ENCODE measurements at regions not wholly inside any gene's neighbourhood (a gene's known extent, or its start where the extent isn't known, plus 50 kb on each side); places are given as distances from the start of the nearest gene placed in this dataset.

DNA sequence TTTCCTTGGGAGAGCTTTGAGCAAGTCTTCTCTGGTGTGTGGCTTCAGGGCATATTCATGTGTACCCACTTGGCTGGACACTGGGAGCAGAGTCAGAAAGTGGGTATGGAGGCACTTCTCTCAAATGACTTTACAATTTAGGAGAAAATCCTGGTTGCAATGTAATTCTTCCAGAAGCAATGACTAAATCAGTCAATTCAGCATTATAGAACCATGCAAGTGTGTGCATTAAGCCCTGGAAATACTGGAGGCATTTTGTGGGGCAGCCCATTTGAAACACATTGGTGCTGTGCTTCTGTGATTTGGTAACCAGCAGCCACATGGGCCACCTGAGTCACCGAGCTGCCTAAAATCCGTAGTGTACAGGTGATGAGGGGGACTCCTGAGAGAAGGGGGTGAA is 94.6 kb upstream of the TAS2R1 start:
- ATAC-seq: no peak
- Histone ChIP-seq H3K36me3 (no peaks in the 10 kb centered on the region), H3K27me3 (no peaks in the 10 kb centered on the region), H3K27ac (no peak overlapping the region), H3K4me3 (no peak overlapping the region), H3K4me1 (no peaks in the 10 kb centered on the region), H3K9me3 (no peaks in the 10 kb centered on the region)
- DNase-seq: no peak
- intact Hi-C loops (cut with DNase I): no loop called here
- 72% methylated on average over 2 of the region's 2 CpGs for WGBS (ENCODE audit: insufficient coverage, low coverage, low lambda C conversion rate, missing lambda C conversion rate)
- TF ChIP-seq POLR2A (IDR thresholded peaks at IDR 0.05): no peak
- TF ChIP-seq, protein P1, sequence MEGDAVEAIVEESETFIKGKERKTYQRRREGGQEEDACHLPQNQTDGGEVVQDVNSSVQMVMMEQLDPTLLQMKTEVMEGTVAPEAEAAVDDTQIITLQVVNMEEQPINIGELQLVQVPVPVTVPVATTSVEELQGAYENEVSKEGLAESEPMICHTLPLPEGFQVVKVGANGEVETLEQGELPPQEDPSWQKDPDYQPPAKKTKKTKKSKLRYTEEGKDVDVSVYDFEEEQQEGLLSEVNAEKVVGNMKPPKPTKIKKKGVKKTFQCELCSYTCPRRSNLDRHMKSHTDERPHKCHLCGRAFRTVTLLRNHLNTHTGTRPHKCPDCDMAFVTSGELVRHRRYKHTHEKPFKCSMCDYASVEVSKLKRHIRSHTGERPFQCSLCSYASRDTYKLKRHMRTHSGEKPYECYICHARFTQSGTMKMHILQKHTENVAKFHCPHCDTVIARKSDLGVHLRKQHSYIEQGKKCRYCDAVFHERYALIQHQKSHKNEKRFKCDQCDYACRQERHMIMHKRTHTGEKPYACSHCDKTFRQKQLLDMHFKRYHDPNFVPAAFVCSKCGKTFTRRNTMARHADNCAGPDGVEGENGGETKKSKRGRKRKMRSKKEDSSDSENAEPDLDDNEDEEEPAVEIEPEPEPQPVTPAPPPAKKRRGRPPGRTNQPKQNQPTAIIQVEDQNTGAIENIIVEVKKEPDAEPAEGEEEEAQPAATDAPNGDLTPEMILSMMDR (IDR thresholded peaks at IDR 0.05): no peak

DNA sequence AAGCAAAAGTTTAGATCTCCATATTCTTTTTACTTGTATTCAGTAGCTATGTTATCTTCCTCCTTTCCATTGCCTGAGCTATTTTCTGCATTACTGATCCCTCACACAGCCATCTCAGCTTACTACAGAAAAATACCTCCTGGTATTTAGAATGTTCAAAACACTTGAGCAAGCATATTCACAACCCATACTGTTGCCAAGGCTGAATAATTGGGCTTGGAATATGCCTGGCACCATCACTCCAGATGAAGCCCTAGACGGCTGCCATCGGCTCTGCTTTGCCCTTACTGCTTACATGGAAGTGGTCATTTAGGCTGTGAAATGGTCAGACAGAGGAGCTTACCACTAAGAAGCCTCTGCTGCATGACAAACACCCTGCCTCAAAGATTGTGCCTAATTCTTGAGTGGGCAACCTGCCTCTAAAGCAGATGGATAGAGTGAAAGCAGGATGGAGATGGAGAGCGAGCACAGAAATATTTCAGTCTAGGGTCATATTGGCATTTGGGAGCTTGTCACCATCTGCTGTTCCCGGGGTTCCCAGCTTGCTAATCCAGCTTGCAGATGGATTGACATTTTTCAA is 92.5 kb upstream of the TAS2R1 start:
- H3K27ac ChIP-seq: no peak overlapping the region
- intact Hi-C loops (cut with DNase I): no loop called here

DNA sequence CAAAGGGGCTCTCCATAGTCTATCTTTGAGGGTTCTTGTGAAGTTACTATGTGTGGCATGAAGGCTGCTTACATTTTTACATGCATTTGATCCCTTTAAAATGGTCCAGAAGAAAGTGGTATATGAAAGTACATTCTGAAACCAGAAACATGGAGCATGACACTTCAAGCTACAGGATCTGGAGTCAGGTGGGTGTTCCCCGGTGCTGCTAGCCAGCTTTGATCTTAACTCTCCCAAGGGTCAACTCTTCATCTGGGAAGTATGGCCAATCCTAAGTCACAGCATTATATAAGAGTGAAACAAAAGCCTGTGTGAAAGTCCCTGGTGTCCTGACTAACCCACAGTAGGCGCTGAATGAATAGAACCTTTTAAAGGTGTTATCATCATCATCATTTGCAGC is 91.0 kb upstream of the TAS2R1 start:
- no peak overlapping the region for H3K27ac ChIP-seq
- 59% methylated on average over 2 of the region's 2 CpGs for WGBS (ENCODE audit: insufficient coverage, low coverage, low lambda C conversion rate, missing lambda C conversion rate)
- intact Hi-C loops (cut with DNase I): no loop called here

More for the DNA sequence above, 92.5 kb upstream of the TAS2R1 start:
- no peaks in the 10 kb centered on the region for H3K4me1 ChIP-seq
- H3K27me3 ChIP-seq: no peaks in the 10 kb centered on the region
- H3K4me3 ChIP-seq: no peak overlapping the region
- TF ChIP-seq POLR2A (IDR thresholded peaks at IDR 0.05): no peak
- TF ChIP-seq, protein P1 (IDR thresholded peaks at IDR 0.05): no peak
- 80% methylated on average over 4 of the region's 4 CpGs for WGBS (ENCODE audit: insufficient coverage, low coverage, low lambda C conversion rate, missing lambda C conversion rate)
- no peaks in the 10 kb centered on the region for H3K9me3 ChIP-seq
- H3K36me3 ChIP-seq: no peaks in the 10 kb centered on the region
- ATAC-seq: no peak
- no peak for DNase-seq

DNA sequence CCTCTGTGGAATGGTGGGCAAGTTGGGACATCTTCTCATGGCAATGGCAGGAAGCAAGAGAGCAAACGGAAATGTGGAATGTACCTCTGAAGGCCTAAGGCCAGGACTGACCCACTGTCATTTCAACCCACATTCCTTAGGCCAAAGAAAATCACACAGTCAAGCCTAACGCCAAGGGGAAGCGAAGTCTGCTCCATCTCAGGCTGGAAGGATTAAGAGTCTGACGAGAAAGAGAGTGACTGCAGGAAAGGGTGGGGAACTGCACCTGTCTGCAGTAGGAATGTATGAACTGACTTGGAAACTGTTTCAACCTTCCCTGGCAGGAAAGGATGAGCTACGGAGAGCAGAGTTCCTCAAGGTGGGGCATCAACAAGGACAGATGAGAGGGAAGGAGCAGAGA is 90.2 kb upstream of the TAS2R1 start:
- no peak overlapping the region for H3K27ac ChIP-seq
- no peaks in the 10 kb centered on the region for H3K36me3 ChIP-seq
- ATAC-seq: no peak
- no peak for TF ChIP-seq POLR2A (IDR thresholded peaks at IDR 0.05)
- TF ChIP-seq, protein P1 (IDR thresholded peaks at IDR 0.05): no peak
- intact Hi-C loops (cut with DNase I): no loop called here
- DNase-seq: no peak
- no peaks in the 10 kb centered on the region for H3K4me1 ChIP-seq
- H3K27me3 ChIP-seq: no peaks in the 10 kb centered on the region
- no peak overlapping the region for H3K4me3 ChIP-seq
- H3K9me3 ChIP-seq: no peaks in the 10 kb centered on the region
- WGBS (ENCODE audit: insufficient coverage, low coverage, low lambda C conversion rate, missing lambda C conversion rate): 58% methylated on average over 4 of the region's 5 CpGs

More for the DNA sequence above, 91.0 kb upstream of the TAS2R1 start:
- no peaks in the 10 kb centered on the region for H3K9me3 ChIP-seq
- no peaks in the 10 kb centered on the region for H3K4me1 ChIP-seq
- H3K36me3 ChIP-seq: no peaks in the 10 kb centered on the region
- ATAC-seq: no peak
- no peak for TF ChIP-seq POLR2A (IDR thresholded peaks at IDR 0.05)
- TF ChIP-seq, protein P1 (IDR thresholded peaks at IDR 0.05): no peak
- H3K4me3 ChIP-seq: no peak overlapping the region
- DNase-seq: no peak
- H3K27me3 ChIP-seq: no peaks in the 10 kb centered on the region

DNA sequence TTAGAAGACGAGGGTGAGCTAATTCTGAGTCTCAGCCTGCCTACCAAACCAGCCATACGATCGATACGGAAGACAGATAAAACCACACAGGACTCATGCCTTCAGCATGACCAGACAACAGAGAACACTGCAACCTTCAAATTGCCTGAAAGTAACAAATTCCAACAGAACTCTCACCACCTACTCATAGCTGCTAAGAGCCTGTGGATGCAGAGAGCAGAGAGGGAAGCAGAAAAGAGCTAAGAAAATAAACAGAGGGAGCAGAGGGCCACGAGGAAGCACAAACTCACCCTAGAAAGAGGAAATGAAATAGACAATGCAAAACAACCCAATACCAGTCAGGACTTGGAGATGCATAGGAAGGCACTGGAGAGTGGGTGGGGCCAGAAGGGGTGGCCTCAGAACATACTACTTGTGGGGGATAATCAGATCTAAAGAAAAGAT is 86.7 kb upstream of the TAS2R1 start:
- TF ChIP-seq, protein P1 (IDR thresholded peaks at IDR 0.05): no peak
- TF ChIP-seq POLR2A (IDR thresholded peaks at IDR 0.05): no peak
- DNase-seq: no peak
- WGBS (ENCODE audit: insufficient coverage, low coverage, low lambda C conversion rate, missing lambda C conversion rate): 36% methylated on average over 5 of the region's 5 CpGs
- H3K27me3 ChIP-seq: no peaks in the 10 kb centered on the region
- H3K4me3 ChIP-seq: no peak overlapping the region
- no peaks in the 10 kb centered on the region for H3K36me3 ChIP-seq
- H3K9me3 ChIP-seq: no peaks in the 10 kb centered on the region
- intact Hi-C loops (cut with DNase I): no loop called here
- no peak overlapping the region for H3K27ac ChIP-seq
- no peak for ATAC-seq
- H3K4me1 ChIP-seq: no peaks in the 10 kb centered on the region

Data from right lobe of liver (tissue), 6 donors.